NOMO-1 (cell line): ENCODE measurements at regions not wholly inside any gene's neighbourhood (a gene's known extent, or its start where the extent isn't known, plus 50 kb on each side); places are given as distances from the start of the nearest gene placed in this dataset.

ENCODE experiments used
- DNase-seq, 2 experiments: peaks; one replicate each; lab custom pipeline; 2025; ENCODE audit not compliant: unreplicated experiment in 2 of 2; lab: John Stamatoyannopoulos, UW

DNA sequence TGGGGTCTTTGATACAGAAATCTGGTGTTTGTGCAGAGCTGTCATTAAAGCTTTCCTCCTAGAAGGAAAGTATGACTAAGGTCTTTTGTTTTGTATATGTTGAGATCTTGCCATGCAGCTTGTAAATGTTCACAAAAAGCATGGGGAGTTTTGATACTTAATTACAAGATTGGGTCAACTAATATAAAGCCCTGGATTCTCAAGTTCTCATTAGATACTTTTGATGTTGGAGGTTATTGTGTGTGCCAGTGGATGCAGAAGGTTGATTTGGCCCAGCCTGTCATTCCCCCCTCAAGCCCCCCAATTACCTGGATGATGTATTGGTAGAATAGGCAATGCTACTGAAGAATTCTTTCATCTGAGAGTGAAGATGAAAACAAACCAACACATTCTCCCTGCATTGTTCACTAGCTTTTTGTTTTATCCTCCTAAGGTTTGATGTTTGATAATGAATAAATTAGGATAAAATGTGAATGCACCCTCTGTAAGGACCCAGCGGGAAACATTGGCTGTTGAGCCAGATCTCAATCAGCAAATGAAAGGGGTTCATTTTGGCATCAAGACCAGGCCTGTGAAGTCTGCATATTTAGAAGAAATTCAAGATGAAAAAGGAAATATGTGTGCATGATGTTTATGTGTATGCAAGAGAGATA lies 61.9 kb upstream of the ADAMTS19 start:
- DNase-seq: no peak

DNA sequence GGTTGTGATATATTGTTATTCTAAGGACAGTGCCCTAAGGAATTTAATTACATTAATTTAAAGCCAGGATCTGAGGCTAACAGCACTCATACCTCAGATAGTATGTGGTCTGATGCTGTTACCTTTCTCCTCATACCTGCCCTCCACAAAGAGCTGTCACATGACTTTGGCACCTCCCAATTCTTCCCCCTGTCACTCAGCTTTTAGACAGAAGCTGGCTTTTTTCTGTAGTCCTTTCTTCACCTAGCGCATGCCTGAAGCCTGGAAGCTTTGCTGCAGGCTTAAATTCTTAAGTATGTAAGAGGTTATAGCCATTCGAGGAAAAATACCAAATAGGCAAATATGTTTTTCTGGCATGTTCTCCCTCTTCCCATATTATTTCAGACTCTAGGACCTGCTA lies 61.0 kb upstream of the ADAMTS19 start:
- DNase-seq: no peak

DNA sequence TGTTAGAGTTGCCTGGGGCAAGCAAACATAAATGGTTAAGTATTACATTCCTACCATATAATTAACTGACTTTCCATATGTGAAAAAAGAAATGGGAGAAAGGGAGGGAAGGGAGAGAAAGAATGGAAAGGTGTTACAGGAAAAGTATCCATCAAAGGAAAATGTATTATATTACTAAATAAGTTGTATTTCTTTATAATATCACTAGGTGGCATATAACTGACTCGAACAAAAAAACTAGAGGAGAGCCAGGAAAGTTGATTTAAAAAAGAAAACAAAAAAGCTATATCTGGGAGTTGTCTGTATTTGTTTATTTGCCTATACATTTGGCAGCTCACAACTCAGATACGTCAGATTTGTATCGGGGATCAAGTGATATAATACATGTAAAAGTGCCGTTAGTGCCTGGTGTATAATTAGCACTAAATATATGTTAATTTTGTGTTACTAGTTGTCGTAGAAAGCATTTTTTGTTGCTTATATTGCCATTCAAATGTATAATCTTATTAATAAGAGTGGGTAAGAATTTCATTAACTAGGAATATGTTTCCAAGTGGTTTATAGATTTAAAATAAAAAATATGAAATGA lies 59.6 kb upstream of the ADAMTS19 start:
- no peak for DNase-seq

DNA sequence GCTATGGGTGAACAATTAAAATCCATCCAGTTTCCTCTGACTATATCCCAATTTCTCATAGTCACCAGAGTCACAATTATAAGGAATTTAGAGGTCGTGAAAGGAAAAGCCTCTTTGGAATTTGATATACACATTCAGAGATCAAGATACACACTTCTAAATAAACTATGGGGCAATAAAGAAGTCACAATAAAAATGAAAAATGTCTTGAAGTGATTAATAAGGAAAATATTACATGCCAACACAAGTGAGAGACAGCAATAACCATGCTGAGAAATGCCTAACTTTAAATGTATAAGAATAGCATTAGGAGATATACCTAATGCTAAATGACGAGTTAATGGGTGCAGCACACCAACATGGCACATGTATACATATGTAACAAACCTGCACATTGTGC lies 54.9 kb upstream of the ADAMTS19 start:
- DNase-seq: no peak

DNA sequence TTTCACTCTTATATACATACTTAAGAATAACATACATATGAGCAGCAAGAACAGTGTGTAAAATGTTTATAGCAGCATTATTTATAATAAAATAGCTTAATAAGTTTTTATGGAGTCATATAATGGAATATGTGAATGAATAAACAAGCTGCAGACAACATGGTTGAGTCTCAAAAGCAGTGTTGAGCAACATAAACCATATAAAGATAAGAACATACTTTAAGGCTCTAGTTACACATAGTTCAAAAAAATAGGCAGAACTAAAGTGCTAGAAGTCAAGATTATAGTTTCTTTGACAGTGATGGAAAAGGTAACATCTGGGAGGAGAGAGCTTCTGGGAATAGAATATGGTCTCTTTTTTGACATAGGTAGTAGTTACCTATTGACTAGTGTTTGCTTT lies 53.7 kb upstream of the ADAMTS19 start:
- no peak for DNase-seq
